Loucy (cell line): ENCODE measurements at regions not wholly inside any gene's neighbourhood (a gene's known extent, or its start where the extent isn't known, plus 50 kb on each side); places are given as distances from the start of the nearest gene placed in this dataset.

Experiments
- CTCF ChIP-seq: fragments of 200-600 bp; sonication (generic); conservative IDR thresholded peaks from 2 replicates; pipeline ENCODE4 v1.5.1; 2014; ENCODE audit warnings: mild to moderate bottlenecking, antibody characterized with exemption, low read length
- EZH2phosphoT487 ChIP-seq: fragments of 200-600 bp; IDR thresholded peaks from 2 replicates; pipeline ENCODE4 v1.6.1; 2018; ENCODE audit warnings: antibody characterized with exemption, mild to moderate bottlenecking, moderate library complexity, borderline replicate concordance

GRCh38 chr6:41445261-41445660, 100.9 kb upstream of the FOXP4 start:
- no peak for TF ChIP-seq CTCF
- no peak for TF ChIP-seq EZH2phosphoT487
